Stimulated activated CD4-positive, alpha-beta T cell treated with anti-CD3 and anti-CD28 coated beads, Interleukin-4, amount 100 ng/mL, for 1 hour (primary cell): ENCODE measurements at regions not wholly inside any gene's neighbourhood (a gene's known extent, or its start where the extent isn't known, plus 50 kb on each side); places are given as distances from the start of the nearest gene placed in this dataset.
"Not testable (repeated sequence)": the region's sequence is repeated elsewhere in the genome, so short reads cannot be mapped to it uniquely, and the experiment has no call there.

Experiments used
- DNase-seq: peaks from one replicate; pipeline ENCODE4 v3.0.0-alpha.2; 2020

- no peak for DNase-seq
Measured at GRCh38 chr16:52033992-52034391, 513.0 kb downstream of the TOX3 start.

DNA sequence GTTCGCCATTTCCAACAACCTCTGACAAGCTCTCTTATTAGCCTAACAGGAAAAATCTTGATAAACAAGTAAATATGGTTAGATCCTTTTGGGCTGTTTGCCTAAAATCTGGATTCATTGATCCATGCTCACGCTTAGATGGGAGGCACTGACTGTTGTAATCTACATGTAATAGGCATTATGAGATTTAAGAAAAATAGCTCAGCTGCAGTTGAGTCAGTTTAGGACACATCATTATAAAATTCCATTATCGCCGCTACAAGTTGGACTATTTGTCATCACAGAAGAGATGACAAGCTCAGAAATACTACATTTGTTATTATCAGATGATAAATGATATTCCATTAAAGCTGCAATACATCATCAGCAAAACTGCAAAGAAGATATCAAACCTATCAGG, 524.0 kb downstream of the TOX3 start:
- no peak for DNase-seq

- DNase-seq, result no peak
Measured at GRCh38 chr16:52022177-52022576, 524.8 kb downstream of the TOX3 start.

DNA sequence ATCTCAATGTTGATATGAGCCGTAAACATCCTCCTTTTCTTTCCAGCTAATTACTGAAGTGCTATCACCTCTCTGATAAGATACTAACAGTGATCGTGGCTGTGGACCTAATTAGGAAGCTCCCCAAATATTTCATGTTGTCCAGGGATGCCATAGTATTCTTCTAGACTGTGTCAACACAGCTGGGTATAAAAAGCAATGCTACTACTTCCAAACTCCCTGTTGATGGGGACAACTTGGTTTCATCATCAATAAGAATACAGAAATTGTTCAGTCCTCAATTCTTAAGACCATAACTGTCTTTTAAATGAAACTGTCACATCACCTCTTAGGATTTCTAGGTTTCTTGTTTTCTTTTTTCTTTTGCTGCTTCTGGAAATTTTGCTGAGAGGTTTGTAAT, 530.6 kb downstream of the TOX3 start:
- no peak for DNase-seq

DNA sequence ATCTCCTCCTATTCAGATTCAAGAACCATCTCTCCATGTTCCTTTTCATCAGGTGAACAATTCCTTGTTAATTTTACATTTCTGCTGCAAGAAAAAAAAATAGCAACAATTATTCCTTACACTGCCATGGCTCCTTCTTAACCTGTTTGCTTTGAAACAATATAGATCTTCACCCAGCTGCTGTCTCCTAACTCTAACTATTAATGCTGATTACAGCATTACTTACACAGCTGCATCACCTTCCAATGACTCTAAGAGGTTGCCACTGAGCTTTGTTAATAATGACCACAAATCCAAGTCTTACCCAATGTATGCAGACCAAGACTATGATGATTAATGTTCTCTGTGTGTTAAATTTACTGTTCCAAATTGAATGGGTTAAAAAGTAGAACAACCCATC, 541.4 kb downstream of the TOX3 start:
- no peak for DNase-seq

DNA sequence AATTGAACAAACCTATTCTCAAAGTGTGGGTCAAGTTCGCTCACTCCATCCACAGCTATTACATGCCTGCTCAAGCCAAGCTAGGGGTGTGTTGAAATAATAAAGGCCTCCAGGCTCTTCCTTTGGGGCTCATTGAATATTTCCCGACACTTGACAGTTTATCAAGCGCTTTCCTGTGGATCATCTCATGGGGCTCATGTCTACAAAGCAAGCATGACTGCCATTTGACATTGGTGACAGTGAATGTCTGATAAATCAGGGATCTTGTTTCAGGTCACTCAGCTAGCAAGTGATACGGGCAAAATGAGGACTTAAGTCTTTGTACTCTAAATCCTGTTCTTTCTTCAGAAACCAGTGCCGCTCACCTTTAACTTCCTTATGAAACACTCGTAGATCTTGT, 542.6 kb downstream of the TOX3 start:
- no peak for DNase-seq

- no peak for DNase-seq
Measured at GRCh38 chr16:52002026-52002425, 544.9 kb downstream of the TOX3 start.

DNA sequence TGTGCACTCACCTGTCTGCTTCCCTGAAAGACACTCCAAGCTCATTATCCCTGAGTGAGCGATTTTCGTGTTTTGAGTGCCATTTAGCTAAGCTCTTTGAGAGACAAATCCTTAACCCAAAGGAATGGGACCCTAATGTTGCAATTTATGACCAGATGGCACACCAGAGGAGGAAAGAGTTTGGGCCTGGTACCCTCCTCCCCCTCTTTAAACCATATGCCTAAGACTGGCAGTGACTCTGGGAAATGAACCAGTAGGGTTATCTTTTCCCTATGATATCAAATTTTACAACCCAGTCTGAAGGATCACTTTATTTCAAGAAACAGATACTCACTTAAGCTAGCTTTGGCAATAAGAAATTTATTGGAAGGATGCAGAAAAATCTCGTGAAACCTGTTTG, 550.4 kb downstream of the TOX3 start:
- no peak for DNase-seq

- no peak for DNase-seq
Measured at GRCh38 chr16:51994597-51994996, 552.3 kb downstream of the TOX3 start.

DNA sequence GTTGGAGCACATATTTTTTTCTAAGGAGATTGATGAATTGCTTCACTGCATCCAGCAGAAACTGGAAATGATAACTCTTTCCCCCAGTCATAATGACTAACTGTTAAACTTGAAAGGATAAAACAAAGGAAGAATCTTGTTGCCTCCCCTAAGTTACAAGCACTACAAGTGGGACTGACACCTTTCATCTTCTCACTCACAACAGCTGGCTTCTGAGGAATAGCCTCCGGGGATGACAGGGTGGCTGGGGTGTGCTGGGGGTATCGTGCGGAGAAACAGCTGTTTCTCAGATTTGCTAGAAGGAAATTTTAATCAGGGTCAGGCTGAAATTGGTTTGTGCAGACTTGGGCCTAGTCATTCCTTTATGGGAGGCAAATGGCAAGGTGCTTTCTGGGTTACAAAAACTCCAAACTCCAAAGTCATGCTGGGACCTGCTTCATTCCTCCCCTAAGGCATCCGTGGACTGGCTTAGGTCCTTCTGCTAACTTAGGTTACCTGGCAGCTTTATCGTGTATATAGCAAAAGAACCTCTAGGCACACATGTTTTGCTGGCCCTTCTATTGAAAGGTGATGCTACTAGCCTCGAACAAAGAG, 557.2 kb downstream of the TOX3 start:
- DNase-seq, result no peak

DNA sequence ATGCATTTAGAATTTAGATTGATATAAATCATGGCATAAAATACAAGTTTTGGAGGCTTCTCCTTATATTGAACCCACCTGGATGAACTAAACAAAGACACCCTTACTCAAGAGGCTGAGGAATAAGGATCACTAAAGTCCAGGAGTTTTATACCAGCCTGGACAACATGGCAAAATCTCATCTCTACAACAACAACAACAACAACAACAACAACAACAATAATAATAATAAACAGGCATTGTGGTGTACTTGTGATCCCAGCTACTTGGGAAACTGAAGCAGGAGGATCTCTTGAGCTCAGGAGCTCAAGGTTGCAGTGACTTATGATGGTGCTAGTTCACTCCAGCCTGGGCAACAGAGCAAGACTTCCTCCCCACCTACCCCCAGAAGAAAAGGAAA, 558.0 kb downstream of the TOX3 start:
- no peak for DNase-seq

DNA sequence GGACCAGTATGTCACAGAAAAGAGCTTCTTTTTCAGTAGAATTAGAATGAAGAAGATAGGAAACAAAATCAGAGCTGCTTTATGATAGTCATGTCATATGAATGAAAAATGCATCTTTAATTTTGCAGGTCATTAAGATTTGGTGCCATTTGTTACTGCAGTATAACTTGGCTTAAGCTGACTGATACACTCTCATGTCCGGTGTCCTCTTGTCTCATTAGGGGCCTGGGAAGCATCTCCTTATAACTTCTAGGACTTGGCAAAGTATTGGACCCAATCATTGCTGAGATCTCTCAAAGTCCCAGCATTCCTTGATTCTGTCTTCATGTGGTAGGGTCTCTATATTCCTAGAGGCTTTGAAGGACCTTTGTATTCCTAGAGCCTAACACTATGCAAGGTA, 559.4 kb downstream of the TOX3 start:
- no peak for DNase-seq

DNA sequence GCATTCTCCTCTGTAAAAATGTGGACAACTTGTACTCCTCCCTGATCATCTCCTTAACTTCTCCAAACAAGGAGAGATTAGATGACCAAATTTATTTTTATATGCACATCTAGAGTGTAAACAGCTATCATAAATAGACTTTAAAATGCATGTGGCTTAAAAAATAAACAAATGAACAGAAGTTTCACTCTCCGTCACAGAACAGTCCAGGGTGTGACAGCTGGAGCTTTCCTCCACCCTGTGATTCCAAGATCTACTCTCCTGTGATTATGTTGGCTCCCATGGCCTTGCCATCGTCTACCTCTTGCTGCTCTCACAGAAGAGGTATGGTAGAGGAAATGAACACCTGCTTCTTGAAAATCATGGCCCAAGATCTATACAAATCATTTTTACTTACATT, 560.2 kb downstream of the TOX3 start:
- DNase-seq, result no peak

- no peak for DNase-seq
Measured at GRCh38 chr16:51986301-51986700, 560.6 kb downstream of the TOX3 start.

GRCh38 chr16:51985126-51985525, 561.8 kb downstream of the TOX3 start:
- no peak for DNase-seq

DNA sequence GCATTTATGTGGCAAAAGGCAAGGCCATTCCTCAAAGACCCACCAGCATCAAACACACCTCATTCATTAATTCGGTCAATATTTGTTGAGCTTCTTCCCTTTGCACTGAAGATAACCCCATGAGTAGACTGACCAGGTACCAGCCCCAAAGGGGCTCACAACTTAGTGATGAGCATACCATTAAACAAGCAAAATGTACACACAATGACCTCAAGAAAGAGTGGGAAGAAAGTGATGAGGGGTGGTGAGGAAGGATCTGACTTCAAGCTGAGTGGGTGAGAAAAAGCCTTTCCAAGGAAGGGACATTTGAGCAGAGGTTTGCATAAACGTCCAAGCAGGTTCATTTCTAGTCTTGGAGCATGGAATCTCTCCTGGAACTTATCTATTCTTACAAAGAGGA, 562.5 kb downstream of the TOX3 start:
- no peak for DNase-seq

DNA sequence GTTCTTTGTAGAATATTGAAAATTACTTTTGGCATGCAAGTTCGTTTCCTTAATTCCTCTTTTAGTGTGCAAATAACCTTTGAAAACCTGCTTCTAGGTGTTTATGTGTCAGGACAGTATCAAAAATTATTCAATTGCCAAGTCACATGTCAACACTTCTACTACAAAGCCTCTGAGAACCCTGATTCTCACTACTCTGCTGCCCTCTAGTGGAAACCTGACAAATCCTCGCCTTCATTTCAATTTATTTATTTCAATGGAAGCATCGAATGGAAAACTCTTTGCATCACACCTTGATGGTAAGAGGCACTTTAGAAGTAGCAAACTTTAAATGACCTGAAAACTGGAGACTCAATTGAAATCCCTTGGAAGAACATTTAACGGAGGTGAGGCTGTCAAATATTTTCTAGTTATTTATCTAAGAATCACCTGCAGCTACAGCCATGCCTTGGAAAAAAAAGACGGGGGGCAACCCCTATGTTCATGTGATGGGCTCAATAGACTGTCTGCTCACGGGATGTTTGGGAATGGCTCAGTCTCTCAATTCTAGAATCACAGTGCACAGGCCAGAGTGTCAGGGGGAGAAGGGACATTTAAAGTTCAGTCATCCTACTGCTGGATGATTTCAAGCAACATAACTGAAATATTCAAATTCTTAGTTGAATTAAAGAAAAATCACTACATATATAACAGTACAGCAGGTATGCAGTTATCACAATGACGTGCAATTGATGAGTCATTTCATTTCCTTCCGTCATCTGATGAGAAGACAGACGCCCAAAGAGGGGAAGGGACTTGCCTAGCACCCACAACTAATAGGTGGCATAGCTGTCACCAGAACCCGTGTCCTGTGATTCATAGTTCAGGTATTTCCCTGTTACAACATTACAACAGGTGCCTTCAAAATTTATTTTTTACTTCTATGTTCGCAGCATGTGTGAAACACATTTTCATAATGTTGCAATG, 563.9 kb downstream of the TOX3 start:
- no peak for DNase-seq

- DNase-seq, result no peak
Measured at GRCh38 chr16:51981725-51982124, 565.2 kb downstream of the TOX3 start.

- DNase-seq, result not testable (repeated sequence)
Measured at GRCh38 chr16:51977506-51977905, 569.4 kb downstream of the TOX3 start.

GRCh38 chr16:51971184-51971583, 575.8 kb downstream of the TOX3 start:
- DNase-seq, result no peak

- DNase-seq, result no peak
Measured at GRCh38 chr16:51968749-51969148, 578.2 kb downstream of the TOX3 start.

DNA sequence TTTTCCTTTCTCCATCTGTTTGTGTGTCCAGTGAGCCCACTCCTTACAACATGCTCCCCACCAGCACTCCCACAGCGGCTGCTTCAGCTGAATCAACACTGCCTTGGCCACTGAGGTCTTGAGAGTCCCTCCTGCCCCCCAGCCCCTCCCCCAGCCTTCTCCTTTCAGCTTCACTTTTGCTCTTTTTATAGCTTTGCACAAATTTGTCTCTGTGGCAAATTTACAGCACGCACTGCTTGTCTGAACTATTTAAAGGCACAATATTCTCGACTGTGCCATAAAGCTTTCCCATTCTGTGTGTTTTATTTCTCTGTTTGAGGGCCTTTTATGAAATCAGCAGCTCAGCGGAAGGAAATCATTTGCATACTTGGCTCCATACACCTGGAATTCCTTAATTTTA, 579.3 kb downstream of the TOX3 start:
- DNase-seq, result no peak

- no peak for DNase-seq
Measured at GRCh38 chr16:51960931-51961330, 586.0 kb downstream of the TOX3 start.

DNA sequence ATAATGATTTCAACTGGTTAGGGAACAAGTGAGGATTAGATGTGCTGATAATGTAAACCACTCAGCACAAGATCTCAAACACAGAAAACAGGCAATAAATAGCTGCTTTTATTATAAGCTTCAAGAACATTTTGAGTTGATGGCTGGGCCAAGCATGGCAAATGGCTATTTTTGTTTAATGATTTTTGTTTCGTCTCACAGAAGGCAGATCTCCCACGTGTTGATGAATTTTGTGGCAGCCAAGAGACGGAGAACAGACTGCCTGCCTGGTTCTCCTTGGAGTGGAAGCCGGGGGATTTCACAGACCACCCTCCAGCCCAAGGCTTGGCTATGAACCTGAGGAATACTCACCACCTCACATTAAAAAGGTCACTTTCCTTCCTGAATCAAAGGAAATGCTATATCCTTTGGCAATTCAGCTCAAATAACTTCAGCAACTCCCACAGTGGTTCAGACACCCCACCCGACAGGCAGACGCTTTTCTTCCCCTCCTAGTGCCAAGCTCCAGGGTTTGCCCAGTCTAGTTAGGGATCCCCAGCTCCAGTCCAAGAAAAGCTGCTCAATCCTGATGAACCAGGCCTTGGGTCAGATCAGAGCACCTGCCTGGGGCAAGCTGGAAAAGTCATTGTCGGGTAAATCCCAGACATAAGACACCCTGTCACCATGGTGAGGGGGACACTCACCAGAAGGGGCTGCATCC, 593.5 kb downstream of the TOX3 start:
- no peak for DNase-seq
